ENCODE measurements at regions not wholly inside any gene's neighbourhood (a gene's known extent, or its start where the extent isn't known, plus 50 kb on each side); places are given as distances from the start of the nearest gene placed in this dataset.

DNA sequence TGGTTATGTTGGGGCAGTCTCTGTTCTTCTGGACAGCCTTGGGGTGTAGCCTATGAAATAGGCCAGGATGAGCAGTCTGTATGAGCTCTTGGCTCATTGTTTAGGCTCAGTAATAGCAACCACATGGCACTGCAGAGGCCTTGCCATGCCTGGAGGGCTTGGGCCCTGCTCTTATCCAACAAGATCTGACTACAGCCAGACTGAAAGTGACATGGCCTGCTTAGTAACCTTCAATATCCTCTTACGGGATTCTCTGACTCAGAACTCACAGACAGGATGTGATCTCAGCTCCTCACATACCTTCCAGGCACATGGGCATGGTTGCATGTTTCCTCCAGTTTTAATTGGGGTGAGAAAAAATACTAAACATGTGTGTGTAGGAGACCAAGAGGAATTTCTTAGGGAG is 289.3 kb downstream of the PTEN start:
- in situ Hi-C loops (cut with MboI; ENCODE audit: low pct_unique_long_range_greater_than_20kb, low sequenced_read_pairs, unreplicated experiment) = no loop called here
- peak; percentile 53 for DNase-seq (ENCODE audit: low spot score)
- TF ChIP-seq, protein P1, sequence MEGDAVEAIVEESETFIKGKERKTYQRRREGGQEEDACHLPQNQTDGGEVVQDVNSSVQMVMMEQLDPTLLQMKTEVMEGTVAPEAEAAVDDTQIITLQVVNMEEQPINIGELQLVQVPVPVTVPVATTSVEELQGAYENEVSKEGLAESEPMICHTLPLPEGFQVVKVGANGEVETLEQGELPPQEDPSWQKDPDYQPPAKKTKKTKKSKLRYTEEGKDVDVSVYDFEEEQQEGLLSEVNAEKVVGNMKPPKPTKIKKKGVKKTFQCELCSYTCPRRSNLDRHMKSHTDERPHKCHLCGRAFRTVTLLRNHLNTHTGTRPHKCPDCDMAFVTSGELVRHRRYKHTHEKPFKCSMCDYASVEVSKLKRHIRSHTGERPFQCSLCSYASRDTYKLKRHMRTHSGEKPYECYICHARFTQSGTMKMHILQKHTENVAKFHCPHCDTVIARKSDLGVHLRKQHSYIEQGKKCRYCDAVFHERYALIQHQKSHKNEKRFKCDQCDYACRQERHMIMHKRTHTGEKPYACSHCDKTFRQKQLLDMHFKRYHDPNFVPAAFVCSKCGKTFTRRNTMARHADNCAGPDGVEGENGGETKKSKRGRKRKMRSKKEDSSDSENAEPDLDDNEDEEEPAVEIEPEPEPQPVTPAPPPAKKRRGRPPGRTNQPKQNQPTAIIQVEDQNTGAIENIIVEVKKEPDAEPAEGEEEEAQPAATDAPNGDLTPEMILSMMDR (IDR thresholded peaks at IDR 0.05; ENCODE audit: extremely low read depth, insufficient read depth, missing control alignments) = no peak

DNA sequence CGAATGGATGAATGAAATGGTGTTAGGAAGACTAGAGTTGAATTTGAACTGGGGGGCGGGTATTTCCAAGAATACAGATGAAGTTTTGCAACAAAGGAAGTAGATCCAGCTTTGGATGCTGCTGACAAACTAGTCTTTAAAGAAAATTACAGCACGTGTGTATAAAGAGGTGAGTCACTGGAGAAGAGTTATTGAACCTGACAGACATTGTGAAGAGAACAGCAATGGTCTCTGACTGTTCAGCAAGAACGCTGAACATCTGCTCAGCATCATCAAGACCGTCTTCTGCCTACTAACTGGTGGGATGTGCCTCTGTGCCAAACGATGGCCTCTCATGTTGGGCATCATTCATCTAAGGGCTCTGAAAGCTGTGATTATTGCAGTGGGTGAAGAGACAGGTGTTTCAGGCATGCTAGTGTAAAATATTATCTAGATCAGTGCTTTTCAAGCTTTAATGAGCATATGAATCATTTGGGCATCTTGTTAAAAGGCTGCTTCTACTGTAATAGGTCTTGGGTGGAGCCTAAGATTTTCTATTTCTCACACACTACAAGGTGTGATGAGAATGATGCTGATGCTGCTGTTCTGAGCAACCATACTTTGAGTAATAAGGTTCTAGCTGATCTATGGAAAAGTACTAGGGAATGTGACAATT is 291.3 kb downstream of the PTEN start:
- no peak for DNase-seq (ENCODE audit: low spot score)

DNA sequence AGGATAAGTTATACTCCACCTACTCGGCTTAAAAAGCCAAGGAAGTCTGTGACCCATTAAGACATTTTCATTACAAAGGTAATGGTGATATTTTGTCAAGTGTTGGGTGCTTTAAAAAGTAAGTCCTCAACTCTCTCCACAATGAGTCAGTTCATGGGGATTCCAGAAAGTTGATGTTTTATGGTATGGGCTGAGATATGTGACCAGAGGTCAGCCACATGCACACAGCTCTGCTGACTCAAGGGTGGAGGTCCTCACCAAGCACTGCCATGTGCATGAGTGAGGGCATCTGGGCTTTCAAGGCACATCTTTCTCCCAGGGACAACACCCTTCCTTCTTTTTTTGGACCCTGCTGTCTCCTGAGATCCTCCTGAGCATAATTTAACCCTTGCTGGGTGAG is 292.9 kb downstream of the PTEN start:
- DNase-seq (ENCODE audit: low spot score) = no peak
- in situ Hi-C loops (cut with MboI; ENCODE audit: low pct_unique_long_range_greater_than_20kb, low sequenced_read_pairs, unreplicated experiment) = no loop called here
- TF ChIP-seq, protein P1 (IDR thresholded peaks at IDR 0.05; ENCODE audit: extremely low read depth, insufficient read depth, missing control alignments) = no peak

More for the DNA sequence above, 291.3 kb downstream of the PTEN start:
- TF ChIP-seq, protein P1 (IDR thresholded peaks at IDR 0.05; ENCODE audit: extremely low read depth, insufficient read depth, missing control alignments) = no peak
- in situ Hi-C loops (cut with MboI; ENCODE audit: low pct_unique_long_range_greater_than_20kb, low sequenced_read_pairs, unreplicated experiment) = no loop called here

DNA sequence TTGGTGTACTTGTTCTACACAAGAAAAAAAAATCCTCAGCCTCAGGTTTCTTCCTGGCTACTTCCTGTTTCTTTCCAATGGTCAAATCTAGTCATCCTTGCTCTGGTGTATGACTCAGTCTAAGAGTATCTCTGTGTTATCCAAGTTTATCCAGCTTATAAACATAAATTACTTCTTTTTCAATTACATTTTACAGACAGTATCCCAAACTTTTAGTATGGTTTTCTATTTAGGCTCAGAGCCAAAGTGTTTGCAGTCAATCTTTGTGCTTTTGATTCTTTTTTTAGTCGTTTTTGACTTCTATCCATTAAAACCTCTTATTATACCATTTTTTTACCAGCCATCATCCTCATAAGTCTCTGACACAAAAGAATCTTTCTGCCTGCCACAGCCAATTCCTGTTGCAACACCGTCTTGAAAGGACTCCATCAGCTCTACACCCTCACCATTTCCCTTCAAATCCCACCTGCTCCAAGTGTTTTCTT is 294.6 kb downstream of the PTEN start:
- no peak for DNase-seq (ENCODE audit: low spot score)
- in situ Hi-C loops (cut with MboI; ENCODE audit: low pct_unique_long_range_greater_than_20kb, low sequenced_read_pairs, unreplicated experiment) = no loop called here
- TF ChIP-seq, protein P1 (IDR thresholded peaks at IDR 0.05; ENCODE audit: extremely low read depth, insufficient read depth, missing control alignments) = no peak

DNA sequence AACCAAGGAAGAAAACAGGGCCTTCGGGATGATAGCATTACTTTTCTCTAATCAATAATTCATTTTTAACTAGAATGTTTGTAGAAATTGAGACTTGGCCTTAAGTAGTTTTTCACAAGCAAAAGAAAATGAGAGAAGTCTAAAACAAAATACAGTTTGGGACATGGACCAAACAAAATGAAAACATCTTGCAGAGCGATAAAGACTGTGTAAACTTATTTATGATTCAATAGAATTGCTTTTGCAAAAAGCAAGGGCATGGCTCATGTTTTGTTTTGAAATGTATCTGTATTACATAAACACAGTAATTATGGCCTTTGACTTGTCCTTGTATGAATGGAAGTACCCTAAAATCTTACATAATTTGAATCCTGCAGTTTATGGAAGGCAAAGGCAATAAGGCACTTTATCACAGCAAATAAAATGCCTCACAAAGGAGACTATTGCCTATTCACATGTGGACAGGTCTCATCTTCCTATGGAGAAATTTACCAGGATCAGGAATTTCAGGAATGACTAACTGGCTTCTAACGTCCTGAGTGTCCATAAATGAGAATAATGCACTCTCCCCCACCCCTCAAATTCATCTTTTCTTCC is 295.2 kb downstream of the PTEN start:
- TF ChIP-seq, protein P1 (IDR thresholded peaks at IDR 0.05; ENCODE audit: extremely low read depth, insufficient read depth, missing control alignments) = no peak
- no peak for DNase-seq (ENCODE audit: low spot score)
- in situ Hi-C loops (cut with MboI; ENCODE audit: low pct_unique_long_range_greater_than_20kb, low sequenced_read_pairs, unreplicated experiment) = no loop called here

DNA sequence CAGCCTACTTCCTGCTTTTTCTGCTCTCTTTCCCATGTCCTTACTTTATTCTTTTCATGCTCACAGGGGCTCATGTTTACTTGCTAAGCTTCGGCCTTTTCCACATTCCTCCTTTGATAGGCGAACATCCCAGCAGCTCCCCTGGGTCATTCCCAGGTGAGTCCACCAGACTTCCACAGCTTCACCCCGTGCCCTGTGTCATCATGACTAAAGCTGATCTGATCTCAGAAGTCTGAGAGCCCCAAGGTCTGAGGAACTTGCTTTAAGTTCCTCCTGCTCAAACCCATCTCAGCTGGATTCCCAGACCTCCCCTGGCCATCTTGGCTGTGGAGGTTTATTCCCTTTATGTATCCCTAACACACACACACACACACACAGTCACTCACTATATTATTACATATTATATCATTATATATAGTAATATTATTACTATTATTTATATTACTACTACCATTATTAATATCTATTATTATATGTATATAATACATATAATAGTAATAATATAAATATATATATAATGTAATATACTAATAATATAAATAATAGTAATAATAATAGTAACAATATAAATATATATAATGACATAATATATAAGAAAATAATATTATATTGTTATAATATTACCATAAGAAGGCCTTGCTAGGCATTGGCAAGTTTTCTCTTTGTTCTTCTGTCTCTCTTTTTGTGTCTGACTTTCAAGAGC is 295.9 kb downstream of the PTEN start:
- in situ Hi-C loops (cut with MboI; ENCODE audit: low pct_unique_long_range_greater_than_20kb, low sequenced_read_pairs, unreplicated experiment) = no loop called here
- TF ChIP-seq, protein P1 (IDR thresholded peaks at IDR 0.05; ENCODE audit: extremely low read depth, insufficient read depth, missing control alignments) = no peak
- no peak for DNase-seq (ENCODE audit: low spot score)
